Endodermal cell (in vitro differentiated cells): ENCODE measurements at regions not wholly inside any gene's neighbourhood (a gene's known extent, or its start where the extent isn't known, plus 50 kb on each side); places are given as distances from the start of the nearest gene placed in this dataset.

ENCODE experiments used
- DNase-seq: peaks from one replicate; pipeline ENCODE4 v3.0.0-alpha.2; 2017
- H3K27ac ChIP-seq: 2 replicates; pipeline ENCODE4 v1.5.1; 2013; ENCODE audit warnings: mild to moderate bottlenecking, low read depth, low read length, moderate library complexity
- H3K27me3 ChIP-seq: 2 replicates; pipeline ENCODE4 v1.6.1; 2013; ENCODE audit warnings: mild to moderate bottlenecking, low read length, moderate library complexity; ENCODE audit not compliant: insufficient read depth, control insufficient read depth, poor library complexity, severe bottlenecking
- H3K36me3 ChIP-seq: 2 replicates; pipeline ENCODE4 v1.7.0; 2013; ENCODE audit warnings: mild to moderate bottlenecking, low read length, moderate library complexity; ENCODE audit not compliant: control insufficient read depth, insufficient read depth
- H3K4me1 ChIP-seq: one replicate; pipeline ENCODE4 v1.7.0; 2013; ENCODE audit warnings: low read length; ENCODE audit not compliant: control insufficient read depth, insufficient read depth
- H3K4me3 ChIP-seq: 2 replicates; pipeline ENCODE4 v1.5.1; 2013; ENCODE audit warnings: mild to moderate bottlenecking, low read length, moderate library complexity
- H3K9ac ChIP-seq: 2 replicates; pipeline ENCODE4 v1.6.1; 2013; ENCODE audit warnings: mild to moderate bottlenecking, low read length, moderate library complexity; ENCODE audit not compliant: poor library complexity, severe bottlenecking; ENCODE audit errors: extremely low read depth
- H3K9me3 ChIP-seq: 2 replicates; pipeline ENCODE4 v1.6.1; 2013; ENCODE audit warnings: mild to moderate bottlenecking, low read length, moderate library complexity; ENCODE audit not compliant: control insufficient read depth
- H3K27ac Mint-ChIP-seq: 2 replicates; pipeline ENCODE4 v1.8.0; 2020; ENCODE audit warnings: mixed read lengths
- H3K27me3 Mint-ChIP-seq: 2 replicates; pipeline ENCODE4 v1.8.0; 2021; ENCODE audit warnings: mild to moderate bottlenecking, mixed read lengths; ENCODE audit not compliant: insufficient read depth
- H3K36me3 Mint-ChIP-seq: 2 replicates; pipeline ENCODE4 v1.8.0; 2020; ENCODE audit warnings: low read depth, mixed read lengths
- H3K4me1 Mint-ChIP-seq: 2 replicates; pipeline ENCODE4 v1.8.0; 2020; ENCODE audit warnings: mixed read lengths
- H3K4me3 Mint-ChIP-seq: 2 replicates; pipeline ENCODE4 v1.8.0; 2020; ENCODE audit warnings: mild to moderate bottlenecking, moderate library complexity, mixed read lengths
- H3K9me3 Mint-ChIP-seq: 2 replicates; pipeline ENCODE4 v1.8.0; 2020; ENCODE audit warnings: mild to moderate bottlenecking, mixed read lengths
- CTCF ChIP-seq: fragments of 200-600 bp; sonication (generic); conservative IDR thresholded peaks from 2 replicates; pipeline ENCODE4 v1.5.0; 2021; ENCODE audit warnings: antibody characterized with exemption, mild to moderate bottlenecking
- WGBS, 2 experiments: methylation state at CpG; one replicate each; pipeline versions ENCODE4 v1.1.5 to v1.1.7; 2013; ENCODE audit warnings: missing lambda C conversion rate in 2 of 2, mixed read lengths in 1 of 2; ENCODE audit not compliant: insufficient coverage in 1 of 2, insufficient read length in 1 of 2; 5-methylcytosine and 5-hydroxymethylcytosine counted together

- Histone ChIP-seq H3K9me3 (no peaks in the 10 kb centered on the region), H3K9ac (no peak overlapping the region), H3K4me3 (no peak overlapping the region), H3K4me1 (no peaks in the 10 kb centered on the region), H3K36me3 (no peaks in the 10 kb centered on the region), H3K27ac (peak overlapping the region; percentile 6), H3K27me3 (no peaks in the 10 kb centered on the region)
- H3K27me3 Mint-ChIP-seq = peaks cover 5% of the 10 kb centered on the region
- H3K27ac Mint-ChIP-seq = no peak overlapping the region
- H3K4me1 Mint-ChIP-seq = peaks cover 9% of the 10 kb centered on the region
- H3K36me3 Mint-ChIP-seq = no peaks in the 10 kb centered on the region
- H3K9me3 Mint-ChIP-seq = no peaks in the 10 kb centered on the region
- no peak overlapping the region for H3K4me3 Mint-ChIP-seq
- 69 to 70% methylated on average over 9 to 11 of the region's 11 CpGs for WGBS, 2 experiments
- DNase-seq = no peak
- TF ChIP-seq CTCF = no peak
Observed at GRCh38 chr2:199589306-199589705, 131.6 kb upstream of the SATB2 start.

GRCh38 chr2:199588054-199588453 is 130.3 kb upstream of the SATB2 start:
- no peak overlapping the region for H3K27ac ChIP-seq
- Mint-ChIP-seq H3K4me1 (peaks cover 9% of the 10 kb centered on the region), H3K4me3 (no peak overlapping the region), H3K27ac (no peak overlapping the region), H3K27me3 (peaks cover 5% of the 10 kb centered on the region), H3K9me3 (no peaks in the 10 kb centered on the region), H3K36me3 (no peaks in the 10 kb centered on the region)
- H3K4me1 ChIP-seq = no peaks in the 10 kb centered on the region
- 94 to 97% methylated on average over 3 of the region's 3 CpGs for WGBS, 2 experiments
- peaks cover 4% of the 10 kb centered on the region for H3K27me3 ChIP-seq
- no peaks in the 10 kb centered on the region for H3K36me3 ChIP-seq
- no peak for TF ChIP-seq CTCF
- no peak overlapping the region for H3K4me3 ChIP-seq
- no peak for DNase-seq
- no peaks in the 10 kb centered on the region for H3K9me3 ChIP-seq
- H3K9ac ChIP-seq = no peak overlapping the region

DNA sequence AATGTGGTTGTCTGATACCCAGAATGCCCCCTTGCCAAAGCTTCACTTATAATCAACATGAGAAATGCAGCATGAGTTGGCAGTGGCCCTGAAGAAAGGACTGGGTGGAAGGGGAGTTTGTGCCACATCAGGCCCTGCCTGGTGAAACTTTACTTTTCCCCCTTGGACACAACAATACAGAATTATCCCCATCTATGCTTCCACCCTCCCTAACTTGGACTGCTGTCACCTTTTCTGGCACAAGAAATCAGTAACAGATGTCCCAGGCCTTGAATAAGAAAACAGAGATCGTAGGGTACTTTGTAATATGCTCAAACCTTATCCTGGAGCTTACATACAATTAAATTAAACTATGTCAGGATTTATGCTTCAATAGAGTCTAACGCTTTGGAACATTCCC is 128.9 kb upstream of the SATB2 start:
- Histone ChIP-seq H3K27me3 (peaks cover 18% of the 10 kb centered on the region), H3K4me1 (peaks cover 3% of the 10 kb centered on the region), H3K4me3 (no peak overlapping the region), H3K9me3 (no peaks in the 10 kb centered on the region), H3K9ac (no peak overlapping the region), H3K36me3 (no peaks in the 10 kb centered on the region), H3K27ac (no peak overlapping the region)
- H3K9me3 Mint-ChIP-seq = no peaks in the 10 kb centered on the region
- H3K4me3 Mint-ChIP-seq = no peak overlapping the region
- DNase-seq = no peak
- TF ChIP-seq CTCF = no peak
- whole genome bisulfite sequencing, 2 experiments = 95 to 100% methylated on average over 1 to 2 of the region's 2 CpGs
- H3K36me3 Mint-ChIP-seq = no peaks in the 10 kb centered on the region
- no peak overlapping the region for H3K27ac Mint-ChIP-seq
- H3K4me1 Mint-ChIP-seq = peaks cover 15% of the 10 kb centered on the region
- H3K27me3 Mint-ChIP-seq = peaks cover 5% of the 10 kb centered on the region
